B cell (primary cell): ENCODE measurements at regions not wholly inside any gene's neighbourhood (a gene's known extent, or its start where the extent isn't known, plus 50 kb on each side); places are given as distances from the start of the nearest gene placed in this dataset.

Source experiments
- ATAC-seq: fragments of 200-7000 bp; cut with Tn5 transposase; one replicate; pipeline ENCODE4 v1.10.0; 2021; ENCODE audit warnings: low read depth, mild to moderate bottlenecking, moderate number of reproducible peaks, moderate library complexity
- CTCF ChIA-PET: fragments of 350-600 bp; sonication (Branson Sonifier 250); formaldehyde crosslinking; loops from one replicate; lab custom pipeline; 2021; ENCODE audit warnings: antibody characterized with exemption, inconsistent platforms; lab: Charles Lee
- POLR2A ChIA-PET: fragments of 350-600 bp; sonication (Branson Sonifier 250); formaldehyde crosslinking; loops from one replicate; lab custom pipeline; 2021; ENCODE audit warnings: antibody characterized with exemption; lab: Charles Lee
- DNase-seq: peaks from one replicate; pipeline ENCODE4 v3.0.0; 2013
- H2AFZ ChIP-seq: 2 replicates; pipeline ENCODE4 v1.6.1; 2012; ENCODE audit warnings: mild to moderate bottlenecking, low read depth, low read length; ENCODE audit not compliant: insufficient read depth, poor library complexity, severe bottlenecking
- H3K27ac ChIP-seq, 2 donors: 1 replicate in 1 of 2; 2 replicates in 1 of 2; pipeline ENCODE4 v1.5.1; 2012 to 2013; ENCODE audit warnings: low read length in 2 of 2, mild to moderate bottlenecking in 2 of 2, moderate library complexity in 1 of 2
- H3K27me3 ChIP-seq, 4 experiments: fragments of 200-600 bp in 1 of 4; sonication (generic) in 1 of 4; replicated peaks in 1 of 4; 1 replicate in 2 of 4; 2 replicates in 2 of 4; pipeline versions ENCODE4 v1.6.1 to v1.7.0; 2013 to 2016; ENCODE audit warnings: low read length in 3 of 4, mild to moderate bottlenecking in 2 of 4, mixed read lengths in 1 of 4, moderate library complexity in 1 of 4; ENCODE audit not compliant: insufficient read depth in 4 of 4, control insufficient read depth in 3 of 4; ENCODE audit errors: control extremely low read depth in 1 of 4
- H3K36me3 ChIP-seq, 2 experiments: replicated peaks in 1 of 2; 1 replicate in 1 of 2; 2 replicates in 1 of 2; pipeline versions ENCODE4 v1.6.1 to v1.7.1; 2013; ENCODE audit warnings: low read length in 1 of 2; ENCODE audit not compliant: insufficient read depth in 2 of 2, control insufficient read depth in 1 of 2; ENCODE audit errors: control extremely low read depth in 1 of 2, extremely low read depth in 1 of 2
- H3K4me1 ChIP-seq, 2 donors: fragments of 200-600 bp in 1 of 2; sonication (generic) in 1 of 2; 1 replicate in 1 of 2; 2 replicates in 1 of 2; pipeline versions ENCODE4 v1.5.1 to v1.6.1; 2013 to 2017; ENCODE audit warnings: low read length in 2 of 2; ENCODE audit not compliant: control insufficient read depth in 2 of 2, insufficient read depth in 2 of 2
- H3K4me2 ChIP-seq: replicated peaks from 2 replicates; pipeline ENCODE3; 2012; ENCODE audit warnings: mild to moderate bottlenecking, low read depth, low read length; ENCODE audit not compliant: poor library complexity, severe bottlenecking
- H3K4me3 ChIP-seq, 5 experiments: fragments of 200-600 bp in 1 of 5; sonication (generic) in 1 of 5; 1 replicate in 3 of 5; 2 replicates in 2 of 5; pipeline versions ENCODE4 v1.5.1 to v1.7.0; 2011 to 2016; ENCODE audit warnings: low read length in 4 of 5, mild to moderate bottlenecking in 4 of 5, low read depth in 2 of 5, control low read depth in 1 of 5, moderate library complexity in 1 of 5; ENCODE audit not compliant: insufficient read depth in 1 of 5; ENCODE audit errors: control extremely low read depth in 1 of 5, extremely low read depth in 1 of 5
- H3K79me2 ChIP-seq: fragments of 200-600 bp; sonication (generic); one replicate; pipeline ENCODE4 v1.6.0; 2016; ENCODE audit warnings: low read length; ENCODE audit not compliant: control insufficient read depth, insufficient read depth
- H3K9ac ChIP-seq: fragments of 200-600 bp; sonication (generic); 2 replicates; pipeline ENCODE4 v1.6.1; 2017; ENCODE audit warnings: mild to moderate bottlenecking, low read length, moderate library complexity
- H3K9me3 ChIP-seq, 3 donors: one replicate each; pipeline versions ENCODE4 v1.6.1 to v1.7.1; 2013; ENCODE audit warnings: low read length in 2 of 3; ENCODE audit not compliant: control insufficient read depth in 2 of 3, insufficient read depth in 1 of 3; ENCODE audit errors: control extremely low read depth in 1 of 3
- H4K20me1 ChIP-seq: 2 replicates; pipeline ENCODE4 v1.6.0; 2012; ENCODE audit warnings: mild to moderate bottlenecking, low read length; ENCODE audit not compliant: insufficient read depth, control insufficient read depth, poor library complexity, severe bottlenecking
- H3K27ac Mint-ChIP-seq: one replicate; pipeline ENCODE4 v1.8.0; 2021; ENCODE audit warnings: mixed read lengths
- H3K27me3 Mint-ChIP-seq: one replicate; pipeline ENCODE4 v1.8.0; 2021; ENCODE audit warnings: mixed read lengths
- H3K4me1 Mint-ChIP-seq: one replicate; pipeline ENCODE4 v1.8.0; 2021; ENCODE audit warnings: mixed read lengths
- H3K4me3 Mint-ChIP-seq: one replicate; pipeline ENCODE4 v1.8.0; 2021; ENCODE audit warnings: mixed read lengths
- H3K9me3 Mint-ChIP-seq: one replicate; pipeline ENCODE4 v1.8.0; 2022; ENCODE audit warnings: mixed read lengths; ENCODE audit not compliant: insufficient read depth
- CTCF ChIP-seq: fragments of 200-600 bp; IDR thresholded peaks from one replicate; pipeline ENCODE4 v1.8.0; 2022; ENCODE audit warnings: antibody characterized with exemption, mild to moderate bottlenecking
- EZH2 ChIP-seq: IDR thresholded peaks from 2 replicates; pipeline ENCODE4 v1.6.1; 2012; ENCODE audit warnings: borderline replicate concordance, low read depth, mild to moderate bottlenecking, moderate library complexity, low read length; ENCODE audit not compliant: insufficient read depth, poor library complexity, severe bottlenecking
- WGBS: methylation state at CpG from one replicate; pipeline ENCODE4 v1.1.5; 2013; ENCODE audit warnings: missing lambda C conversion rate; ENCODE audit not compliant: insufficient coverage; 5-methylcytosine and 5-hydroxymethylcytosine counted together
- intact Hi-C: fragments of 100-400 bp; cut with micrococcal nuclease; formaldehyde crosslinking; loops from one replicate; pipeline ENCODE4 v1.10.0; 2022

DNA sequence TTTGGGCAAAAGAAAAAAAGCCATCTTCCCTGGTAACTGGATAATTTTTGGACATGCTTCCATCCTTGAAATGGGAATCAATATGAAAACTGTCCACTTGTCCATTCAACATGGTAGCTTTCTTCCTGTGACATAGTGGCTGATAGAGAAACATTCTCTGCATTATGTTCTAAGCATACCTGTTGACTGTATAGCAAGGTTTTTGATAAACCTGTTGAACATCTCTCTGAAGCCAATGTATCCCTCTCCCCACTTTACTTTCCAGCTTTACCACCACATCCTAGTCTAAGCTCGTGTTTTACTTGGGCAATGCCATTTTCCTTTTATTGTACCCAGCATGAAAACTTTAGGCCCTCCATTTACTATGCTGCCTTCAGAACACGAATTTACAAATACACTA, 630.1 kb downstream of the TOX3 start:
- TF ChIP-seq EZH2 (no peak), CTCF (no peak)
- Histone ChIP-seq H3K9me3 (no peaks in the 10 kb centered on the region), H3K27me3 (no peaks in the 10 kb centered on the region), H4K20me1 (no peaks in the 10 kb centered on the region), H3K36me3 (no peaks in the 10 kb centered on the region), H3K79me2 (no peaks in the 10 kb centered on the region), H2AFZ (no peak overlapping the region), H3K4me2 (no peak overlapping the region), H3K9ac (no peak overlapping the region), H3K4me3 (no peak overlapping the region), H3K27ac (no peak overlapping the region), H3K4me1 (no peaks in the 10 kb centered on the region)
- Mint-ChIP-seq H3K27ac (no peak overlapping the region), H3K4me3 (no peak overlapping the region), H3K4me1 (no peaks in the 10 kb centered on the region), H3K27me3 (no peaks in the 10 kb centered on the region), H3K9me3 (peaks cover 2% of the 10 kb centered on the region)
- intact Hi-C loops = loop anchor here (10.0 kb wide), 1 partner anchor 62 kb away; no protein-coding TSS in a partner anchor
- POLR2A ChIA-PET = no interaction called here
- DNase-seq (no peak), ATAC-seq (no peak)
- CTCF ChIA-PET = no interaction called here
- 76% methylated on average over 2 of the region's 2 CpGs for WGBS

- no peak overlapping the region for H3K27ac ChIP-seq
- H3K9ac ChIP-seq = no peak overlapping the region
- H3K36me3 ChIP-seq = no peaks in the 10 kb centered on the region
- Mint-ChIP-seq H3K27ac (no peak overlapping the region), H3K4me1 (no peaks in the 10 kb centered on the region), H3K9me3 (peaks cover 2% of the 10 kb centered on the region), H3K4me3 (no peak overlapping the region), H3K27me3 (no peaks in the 10 kb centered on the region)
- TF ChIP-seq CTCF = no peak
- TF ChIP-seq EZH2 = no peak
- H2AFZ ChIP-seq = no peak overlapping the region
- no peak for ATAC-seq
- H3K79me2 ChIP-seq = no peaks in the 10 kb centered on the region
- no peak for DNase-seq
- H3K27me3 ChIP-seq = no peaks in the 10 kb centered on the region
- H3K4me3 ChIP-seq = no peak overlapping the region
- H3K4me2 ChIP-seq = no peak overlapping the region
- H3K4me1 ChIP-seq = no peaks in the 10 kb centered on the region
- intact Hi-C loops = loop anchor here (10.0 kb wide), 1 partner anchor 61 kb away; no protein-coding TSS in a partner anchor
- H3K9me3 ChIP-seq = no peaks in the 10 kb centered on the region
- ChIA-PET CTCF (no interaction called here), POLR2A (no interaction called here)
- no peaks in the 10 kb centered on the region for H4K20me1 ChIP-seq
- WGBS = 100% methylated on average over 1 of the region's 4 CpGs
Measured at GRCh38 chr16:51916231-51916630, 630.7 kb downstream of the TOX3 start.
